ENCODE measurements at regions not wholly inside any gene's neighbourhood (a gene's known extent, or its start where the extent isn't known, plus 50 kb on each side); places are given as distances from the start of the nearest gene placed in this dataset.

DNA sequence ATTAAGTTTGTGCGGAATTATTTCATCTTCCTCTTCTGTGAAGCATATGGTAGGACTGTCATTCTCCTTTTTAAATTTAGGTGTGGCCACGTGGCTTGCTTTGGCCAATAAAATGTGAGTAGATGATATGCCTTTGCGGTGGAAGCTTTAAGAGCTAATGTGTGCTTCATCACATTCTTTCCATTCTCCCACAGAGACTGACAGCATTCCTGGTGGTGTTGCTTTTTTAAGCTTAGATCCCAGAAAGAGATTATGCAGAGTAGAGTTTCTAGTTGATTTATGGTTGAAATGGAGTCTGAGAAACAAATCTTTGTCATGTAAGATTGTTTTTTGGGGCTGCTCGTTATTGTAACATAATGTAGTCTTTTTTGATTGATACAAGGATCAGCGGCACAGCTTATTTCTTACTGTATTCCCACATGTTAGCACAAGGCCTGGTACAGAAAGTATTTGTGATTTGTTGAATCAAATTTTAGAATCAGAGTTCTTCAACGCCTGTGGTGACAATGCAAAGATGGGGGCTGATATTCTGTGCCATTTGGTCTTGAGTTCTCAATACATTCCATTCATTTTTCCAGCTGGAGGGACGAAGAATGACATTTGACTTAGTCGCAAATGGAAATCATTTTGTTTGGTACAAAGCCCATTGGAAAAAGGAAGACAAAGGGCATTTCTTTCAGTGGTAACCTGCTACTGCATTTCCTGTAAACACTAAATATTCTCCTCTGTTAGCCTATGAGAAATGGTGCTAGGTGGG is 209.9 kb upstream of the VLDLR start:
- BruUV-seq (replicated peaks), result no TSS peak
- FAIRE-seq (no peak), DNase-seq (ENCODE audit: extremely low read depth in 1 of 4, low spot score in 3 of 4) (no peak), ATAC-seq (no peak)
- WGBS (ENCODE audit: insufficient coverage, low coverage, missing lambda C conversion rate), result 0% methylated on average over 8 of the region's 8 CpGs
- in situ Hi-C loops (cut with MboI), result no loop called here
- Histone ChIP-seq H2AFZ (ENCODE audit: low read depth, low read length) (no peak overlapping the region), H3K27ac (ENCODE audit: extremely low read depth, low read depth, low read length) (no peak overlapping the region), H3K4me2 (ENCODE audit: insufficient read depth, low read length) (no peak overlapping the region), H3K27me3 (ENCODE audit: control insufficient read depth in 2 of 2, insufficient read depth in 2 of 2, low read length in 2 of 2) (no peaks in the 10 kb centered on the region), H3K36me3 (ENCODE audit: control insufficient read depth, insufficient read depth, low read length) (no peaks in the 10 kb centered on the region), H3K79me2 (ENCODE audit: control insufficient read depth, insufficient read depth, low read length) (no peaks in the 10 kb centered on the region), H3K4me1 (replicated peaks in 1 of 2; ENCODE audit: control insufficient read depth in 2 of 2, insufficient read depth in 2 of 2, low read length in 2 of 2) (no peaks in the 10 kb centered on the region), H3K9ac (ENCODE audit: insufficient read depth in 1 of 2, low read depth in 2 of 2, low read length in 2 of 2) (no peak overlapping the region), H3K9me3 (replicated peaks; ENCODE audit: control insufficient read depth, insufficient read depth, low read depth, low read length) (no peaks in the 10 kb centered on the region), H3K9me1 (ENCODE audit: control insufficient read depth, insufficient read depth, low read length) (no peaks in the 10 kb centered on the region), H4K20me1 (replicated peaks; ENCODE audit: control insufficient read depth, insufficient read depth, low read length) (no peaks in the 10 kb centered on the region), H3K4me3 (no peak overlapping the region)
- intact Hi-C loops (cut with micrococcal nuclease), result no loop called here
- ChIA-PET POLR2A (no interaction called here), CTCF (ENCODE audit: low intra/inter-chr PET ratio) (no interaction called here)
- TF ChIP-seq ZNF717 (CRISPR knock-in tag; IDR thresholded peaks at IDR 0.05), result no peak
- TF ChIP-seq, protein P1, sequence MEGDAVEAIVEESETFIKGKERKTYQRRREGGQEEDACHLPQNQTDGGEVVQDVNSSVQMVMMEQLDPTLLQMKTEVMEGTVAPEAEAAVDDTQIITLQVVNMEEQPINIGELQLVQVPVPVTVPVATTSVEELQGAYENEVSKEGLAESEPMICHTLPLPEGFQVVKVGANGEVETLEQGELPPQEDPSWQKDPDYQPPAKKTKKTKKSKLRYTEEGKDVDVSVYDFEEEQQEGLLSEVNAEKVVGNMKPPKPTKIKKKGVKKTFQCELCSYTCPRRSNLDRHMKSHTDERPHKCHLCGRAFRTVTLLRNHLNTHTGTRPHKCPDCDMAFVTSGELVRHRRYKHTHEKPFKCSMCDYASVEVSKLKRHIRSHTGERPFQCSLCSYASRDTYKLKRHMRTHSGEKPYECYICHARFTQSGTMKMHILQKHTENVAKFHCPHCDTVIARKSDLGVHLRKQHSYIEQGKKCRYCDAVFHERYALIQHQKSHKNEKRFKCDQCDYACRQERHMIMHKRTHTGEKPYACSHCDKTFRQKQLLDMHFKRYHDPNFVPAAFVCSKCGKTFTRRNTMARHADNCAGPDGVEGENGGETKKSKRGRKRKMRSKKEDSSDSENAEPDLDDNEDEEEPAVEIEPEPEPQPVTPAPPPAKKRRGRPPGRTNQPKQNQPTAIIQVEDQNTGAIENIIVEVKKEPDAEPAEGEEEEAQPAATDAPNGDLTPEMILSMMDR (IDR thresholded peaks at IDR 0.05 in 2 of 3, conservative IDR thresholded peaks at IDR 0.05 in 1 of 3; ENCODE audit: insufficient read depth in 2 of 3, low read depth in 1 of 3, low read length in 3 of 3), result no peak
- TF ChIP-seq, protein P2, sequence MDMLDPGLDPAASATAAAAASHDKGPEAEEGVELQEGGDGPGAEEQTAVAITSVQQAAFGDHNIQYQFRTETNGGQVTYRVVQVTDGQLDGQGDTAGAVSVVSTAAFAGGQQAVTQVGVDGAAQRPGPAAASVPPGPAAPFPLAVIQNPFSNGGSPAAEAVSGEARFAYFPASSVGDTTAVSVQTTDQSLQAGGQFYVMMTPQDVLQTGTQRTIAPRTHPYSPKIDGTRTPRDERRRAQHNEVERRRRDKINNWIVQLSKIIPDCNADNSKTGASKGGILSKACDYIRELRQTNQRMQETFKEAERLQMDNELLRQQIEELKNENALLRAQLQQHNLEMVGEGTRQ (CRISPR knock-in tag; IDR thresholded peaks at IDR 0.05), result 0 out of 2 replicates have a peak, but pooled peaks have one; percentile 17
